Upper lobe of left lung (tissue), 6 donors: ENCODE measurements at regions not wholly inside any gene's neighbourhood (a gene's known extent, or its start where the extent isn't known, plus 50 kb on each side); places are given as distances from the start of the nearest gene placed in this dataset.

Experiments used
- ATAC-seq, 2 donors: fragments of 200-7000 bp; cut with Tn5 transposase; one replicate each; pipeline ENCODE4 v1.9.1; 2022; ENCODE audit warnings: mild to moderate bottlenecking in 2 of 2, moderate library complexity in 2 of 2; ENCODE audit not compliant: low FRiP score in 2 of 2
- DNase-seq, 2 donors: peaks; one replicate each; pipeline ENCODE4 v3.0.0-alpha.2; 2019 to 2020
- H3K27ac ChIP-seq, 4 donors: fragments of 200-600 bp; sonication (generic); one replicate each; pipeline ENCODE4 v1.5.1; 2016 to 2019
- H3K27me3 ChIP-seq, 4 donors: fragments of 200-600 bp; sonication (generic); one replicate each; pipeline ENCODE4 v1.5.1; 2017 to 2019
- H3K36me3 ChIP-seq, 4 donors: fragments of 200-600 bp; sonication (generic); one replicate each; pipeline ENCODE4 v1.5.1; 2016 to 2019
- H3K4me1 ChIP-seq, 4 donors: fragments of 200-600 bp; sonication (generic); one replicate each; pipeline ENCODE4 v1.5.1; 2018 to 2019
- H3K4me3 ChIP-seq, 4 donors: fragments of 200-600 bp; sonication (generic); one replicate each; pipeline ENCODE4 v1.5.1; 2017 to 2019; ENCODE audit warnings: mild to moderate bottlenecking in 2 of 4, moderate library complexity in 1 of 4
- H3K9me3 ChIP-seq, 4 donors: fragments of 200-600 bp; sonication (generic); one replicate each; pipeline ENCODE4 v1.5.1; 2018 to 2019
- EP300 ChIP-seq, 4 donors: sonication (generic); formaldehyde crosslinking; IDR thresholded peaks; one replicate each; pipeline ENCODE4 v1.5.1; 2017; ENCODE audit warnings: antibody characterized with exemption in 4 of 4, control low read depth in 2 of 4
- POLR2A ChIP-seq, 4 donors: fragments of 450-650 bp; IDR thresholded peaks; one replicate each; pipeline ENCODE4 v1.5.1; 2016 to 2017; ENCODE audit warnings: antibody characterized with exemption in 4 of 4, mild to moderate bottlenecking in 2 of 4
- POLR2AphosphoS5 ChIP-seq, 2 donors: sonication (generic); formaldehyde crosslinking; IDR thresholded peaks; one replicate each; pipeline ENCODE4 v1.5.1; 2017; ENCODE audit warnings: antibody characterized with exemption in 2 of 2
- WGBS, 2 donors: methylation state at CpG; one replicate each; pipeline ENCODE4 v1.1.5; 2017 to 2018; 5-methylcytosine and 5-hydroxymethylcytosine counted together
- TF ChIP-seq, protein P1 (sequence below), 6 experiments: fragments of 450-650 bp in 4 of 6; fragments of 200-600 bp in 2 of 6; sonication (generic) in 2 of 6; IDR thresholded peaks; one replicate each; pipeline ENCODE4 v1.5.1; 2016 to 2019; ENCODE audit warnings: antibody characterized with exemption in 6 of 6
- donor health status: DM: no; HTN: no; CAD: no; lungs with moderate emphysema.
- donor health status: DM: no; HTN: yes; CAD: no; lungs with severe emphysema.

DNA sequence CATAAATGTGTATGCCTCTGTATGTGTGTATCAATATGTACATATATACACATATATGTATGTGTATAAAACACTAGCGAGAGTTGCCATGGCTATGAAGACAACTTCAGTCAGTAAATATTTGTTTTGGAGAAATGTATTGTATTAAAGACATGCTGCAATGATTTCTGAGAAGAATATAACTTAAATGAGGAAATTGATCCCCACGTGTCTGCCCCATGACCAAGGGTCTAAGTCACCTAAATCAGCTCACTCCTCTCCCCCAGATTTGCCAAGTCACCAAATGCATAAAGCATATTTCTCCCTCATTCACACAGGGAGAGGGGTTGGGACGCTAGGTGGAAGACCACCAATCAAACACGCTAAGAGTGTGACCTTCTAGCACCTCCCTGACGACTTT lies 58.3 kb upstream of the LYST start:
- DNase-seq = no peak
- TF ChIP-seq POLR2A (IDR thresholded peaks at IDR 0.05) (no peak), EP300 (IDR thresholded peaks at IDR 0.05) (no peak), POLR2AphosphoS5 (IDR thresholded peaks at IDR 0.05) (no peak)
- TF ChIP-seq, protein P1, sequence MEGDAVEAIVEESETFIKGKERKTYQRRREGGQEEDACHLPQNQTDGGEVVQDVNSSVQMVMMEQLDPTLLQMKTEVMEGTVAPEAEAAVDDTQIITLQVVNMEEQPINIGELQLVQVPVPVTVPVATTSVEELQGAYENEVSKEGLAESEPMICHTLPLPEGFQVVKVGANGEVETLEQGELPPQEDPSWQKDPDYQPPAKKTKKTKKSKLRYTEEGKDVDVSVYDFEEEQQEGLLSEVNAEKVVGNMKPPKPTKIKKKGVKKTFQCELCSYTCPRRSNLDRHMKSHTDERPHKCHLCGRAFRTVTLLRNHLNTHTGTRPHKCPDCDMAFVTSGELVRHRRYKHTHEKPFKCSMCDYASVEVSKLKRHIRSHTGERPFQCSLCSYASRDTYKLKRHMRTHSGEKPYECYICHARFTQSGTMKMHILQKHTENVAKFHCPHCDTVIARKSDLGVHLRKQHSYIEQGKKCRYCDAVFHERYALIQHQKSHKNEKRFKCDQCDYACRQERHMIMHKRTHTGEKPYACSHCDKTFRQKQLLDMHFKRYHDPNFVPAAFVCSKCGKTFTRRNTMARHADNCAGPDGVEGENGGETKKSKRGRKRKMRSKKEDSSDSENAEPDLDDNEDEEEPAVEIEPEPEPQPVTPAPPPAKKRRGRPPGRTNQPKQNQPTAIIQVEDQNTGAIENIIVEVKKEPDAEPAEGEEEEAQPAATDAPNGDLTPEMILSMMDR (IDR thresholded peaks at IDR 0.05) = no peak
- Histone ChIP-seq H3K27me3 (no peaks in the 10 kb centered on the region), H3K27ac (no peak overlapping the region), H3K36me3 (no peaks in the 10 kb centered on the region), H3K4me3 (no peak overlapping the region), H3K4me1 (peaks cover 6 to 15% (median 10%) of the 10 kb centered on the region in 4 donors), H3K9me3 (no peaks in the 10 kb centered on the region)
- no peak for ATAC-seq
- WGBS, 2 donors = 85 to 89% methylated on average over 5 of the region's 5 CpGs

DNA sequence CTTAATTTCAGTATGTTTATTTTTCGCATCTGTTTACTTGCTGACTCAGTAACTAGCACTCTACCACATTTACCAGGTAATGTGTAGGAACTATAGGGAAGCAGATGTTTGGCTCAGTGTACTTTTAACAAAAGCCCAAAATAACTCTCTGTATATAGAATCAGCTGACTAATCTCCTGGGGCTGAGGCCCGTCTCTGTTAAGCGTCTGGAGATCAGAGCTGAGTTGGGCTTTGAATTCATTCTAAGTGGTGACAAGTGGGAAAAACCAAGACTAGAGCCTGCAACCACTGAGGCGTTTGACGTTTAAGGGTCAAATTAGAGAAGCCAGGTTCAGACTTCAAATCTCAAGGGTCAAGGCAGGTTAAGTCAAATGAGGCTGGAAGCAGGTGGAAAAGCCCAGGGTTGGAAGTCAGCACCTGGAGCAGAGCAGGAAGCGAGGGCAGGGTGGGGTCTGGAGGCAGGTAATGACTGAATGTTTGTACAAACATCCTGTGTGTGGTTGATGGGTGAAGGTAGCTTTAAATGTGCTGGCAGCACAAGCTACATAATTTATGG lies 56.8 kb upstream of the LYST start:
- H3K27ac ChIP-seq = no peak overlapping the region
- H3K4me3 ChIP-seq = no peak overlapping the region
- DNase-seq = no peak
- no peaks in the 10 kb centered on the region for H3K27me3 ChIP-seq
- no peaks in the 10 kb centered on the region for H3K36me3 ChIP-seq
- TF ChIP-seq EP300 (IDR thresholded peaks at IDR 0.05) = no peak
- TF ChIP-seq, protein P1 (IDR thresholded peaks at IDR 0.05) = no peak
- TF ChIP-seq POLR2A (IDR thresholded peaks at IDR 0.05) = no peak
- TF ChIP-seq POLR2AphosphoS5 (IDR thresholded peaks at IDR 0.05) = no peak
- ATAC-seq = no peak
- WGBS, 2 donors = 43 to 49% methylated on average over 6 of the region's 6 CpGs
- no peaks in the 10 kb centered on the region for H3K9me3 ChIP-seq
- H3K4me1 ChIP-seq = peaks cover 16 to 29% (median 18%) of the 10 kb centered on the region in 4 donors

DNA sequence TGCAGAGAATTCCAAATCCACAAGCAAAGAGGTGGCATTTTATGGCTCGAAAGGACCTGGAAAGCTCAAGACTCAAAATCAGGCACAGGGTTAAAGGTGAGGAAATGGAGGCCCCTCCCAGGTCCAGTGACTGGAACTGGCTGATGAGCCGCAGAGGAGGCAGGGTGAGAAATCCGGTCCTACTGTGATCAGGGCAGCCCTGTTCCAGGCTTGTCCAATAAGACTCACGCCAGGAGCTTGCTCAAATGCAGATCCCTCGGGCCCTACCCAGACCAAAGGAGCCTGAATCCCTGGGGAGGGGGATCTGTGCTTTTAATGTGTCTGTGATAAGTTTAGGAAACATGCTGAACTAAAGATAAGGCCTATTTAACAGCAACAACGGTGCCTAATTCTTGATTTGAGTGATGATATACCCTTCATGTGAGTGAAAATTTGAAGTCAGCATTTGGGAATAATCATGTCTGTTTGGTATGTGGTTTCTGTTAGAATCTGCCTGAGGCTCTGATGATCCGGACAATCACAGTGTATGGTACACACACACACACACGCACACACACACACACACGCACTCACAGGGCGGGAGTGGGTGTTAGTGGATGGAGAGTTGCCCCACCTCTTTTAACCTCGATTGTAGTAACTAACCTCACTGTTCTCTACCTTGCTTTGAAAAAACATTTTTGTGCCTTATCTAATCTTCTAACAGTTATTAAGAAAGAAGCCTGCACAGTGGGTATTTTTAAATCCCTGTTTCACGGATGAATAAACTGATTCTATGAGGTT lies 54.1 kb upstream of the LYST start:
- Histone ChIP-seq H3K27me3 (no peaks in the 10 kb centered on the region), H3K9me3 (no peaks in the 10 kb centered on the region), H3K4me3 (no peak overlapping the region), H3K27ac (peak overlapping the region; percentile 0 to 84 (median 39)), H3K4me1 (peaks cover 35 to 49% (median 41%) of the 10 kb centered on the region in 4 donors), H3K36me3 (no peaks in the 10 kb centered on the region)
- ATAC-seq (no peak), DNase-seq (no peak)
- TF ChIP-seq, protein P1 (IDR thresholded peaks at IDR 0.05) = no peak
- no peak for TF ChIP-seq POLR2A (IDR thresholded peaks at IDR 0.05)
- no peak for TF ChIP-seq EP300 (IDR thresholded peaks at IDR 0.05)
- TF ChIP-seq POLR2AphosphoS5 (IDR thresholded peaks at IDR 0.05) = no peak
- WGBS, 2 donors = 69% methylated on average over 11 of the region's 12 CpGs

DNA sequence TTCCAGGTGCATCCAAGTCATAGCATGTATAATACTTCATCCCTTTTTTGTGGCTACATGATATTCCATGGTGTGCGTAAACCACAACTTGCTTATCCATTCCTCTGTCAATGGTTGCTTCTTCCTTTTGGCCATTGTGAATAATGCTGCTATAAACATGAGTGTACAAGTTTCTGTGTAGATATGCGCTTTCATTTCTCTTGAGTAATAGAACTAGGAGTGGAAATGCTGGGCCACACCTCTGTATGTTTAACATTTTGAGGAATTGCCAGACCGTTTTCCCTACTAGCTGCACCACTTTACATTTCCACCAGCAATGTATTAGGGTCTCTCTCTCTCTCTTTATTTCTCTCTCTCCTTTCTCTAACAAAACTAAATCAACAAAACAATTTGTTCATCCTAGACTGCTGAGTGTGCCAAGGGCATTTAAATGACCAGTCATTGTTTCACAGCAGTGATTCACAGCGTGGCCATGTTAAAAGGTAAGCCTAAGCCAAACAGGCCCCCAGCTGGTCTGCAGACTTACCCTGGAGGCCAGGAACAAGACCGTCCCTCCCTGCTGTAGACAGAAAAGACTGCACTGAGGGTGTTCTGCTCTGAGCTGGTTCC lies 53.2 kb upstream of the LYST start:
- Histone ChIP-seq H3K36me3 (no peaks in the 10 kb centered on the region), H3K9me3 (no peaks in the 10 kb centered on the region), H3K4me3 (no peak overlapping the region), H3K27ac (peak overlapping the region; percentile 0 to 84 (median 39)), H3K27me3 (no peaks in the 10 kb centered on the region), H3K4me1 (peaks cover 35 to 49% (median 41%) of the 10 kb centered on the region in 4 donors)
- TF ChIP-seq POLR2AphosphoS5 (IDR thresholded peaks at IDR 0.05) = no peak
- TF ChIP-seq POLR2A (IDR thresholded peaks at IDR 0.05) = no peak
- TF ChIP-seq, protein P1 (IDR thresholded peaks at IDR 0.05) = no peak
- ATAC-seq = peak in 1 of 2 donors; percentile 21
- DNase-seq = no peak
- whole genome bisulfite sequencing, 2 donors = 54 to 59% methylated on average over 4 to 5 of the region's 5 CpGs
